SK-N-MC (cell line): ENCODE measurements at regions not wholly inside any gene's neighbourhood (a gene's known extent, or its start where the extent isn't known, plus 50 kb on each side); places are given as distances from the start of the nearest gene placed in this dataset.

Experiments used
- EZH2 ChIP-seq: fragments of 200-600 bp; sonication (generic); IDR thresholded peaks from one replicate; pipeline ENCODE4 v1.6.1; 2017; ENCODE audit warnings: antibody characterized with exemption
- POLR2AphosphoS5 ChIP-seq: IDR thresholded peaks from 2 replicates; pipeline ENCODE4 v1.6.1; 2012; ENCODE audit warnings: mild to moderate bottlenecking, low read depth, low read length, borderline replicate concordance

DNA sequence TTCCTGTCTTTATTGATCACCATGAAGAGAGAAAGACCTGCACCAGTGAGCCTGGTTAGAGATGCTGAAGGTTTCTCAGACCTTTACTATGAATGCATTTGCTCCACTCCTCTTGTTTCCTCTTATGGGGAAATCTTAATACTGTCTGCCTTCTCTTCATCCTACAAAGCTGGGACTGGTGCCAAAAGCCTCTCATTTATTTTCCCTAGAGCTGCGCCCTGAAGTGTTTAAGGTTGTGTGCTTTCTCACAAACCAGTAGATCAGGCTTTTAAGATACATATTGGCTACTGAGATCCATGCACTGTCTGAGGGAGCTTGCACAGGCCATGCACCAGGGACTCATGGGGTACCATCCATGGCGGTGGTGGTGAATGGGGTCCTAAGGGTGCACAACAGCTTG lies 286.1 kb upstream of the PMFBP1 start:
- TF ChIP-seq POLR2AphosphoS5 (no peak), EZH2 (no peak)
